MM.1S (cell line): ENCODE measurements at regions not wholly inside any gene's neighbourhood (a gene's known extent, or its start where the extent isn't known, plus 50 kb on each side); places are given as distances from the start of the nearest gene placed in this dataset.

Source experiments
- DNase-seq: peaks from one replicate; pipeline ENCODE4 v3.0.0-alpha.2; 2015
- H2AFZ ChIP-seq: fragments of 300-600 bp; sonication (generic); 2 replicates; pipeline ENCODE4 v1.6.0; 2016; ENCODE audit warnings: antibody characterized with exemption, low read length
- H3F3A ChIP-seq: fragments of 300-600 bp; sonication (generic); 2 replicates; pipeline ENCODE4 v1.6.1; 2016; ENCODE audit warnings: mild to moderate bottlenecking, antibody characterized with exemption, low read length, moderate library complexity, mixed read lengths; ENCODE audit not compliant: insufficient read depth
- H3K27ac ChIP-seq: fragments of 300-600 bp; sonication (generic); 2 replicates; pipeline ENCODE4 v1.5.1; 2016; ENCODE audit warnings: mild to moderate bottlenecking, low read length
- H3K27me3 ChIP-seq: fragments of 300-600 bp; sonication (generic); replicated peaks from 2 replicates; pipeline ENCODE4 v1.6.0; 2016; ENCODE audit warnings: low read length; ENCODE audit not compliant: insufficient read depth
- H3K36me3 ChIP-seq: fragments of 300-600 bp; sonication (generic); replicated peaks from 2 replicates; pipeline ENCODE4 v1.6.1; 2016; ENCODE audit warnings: mild to moderate bottlenecking, low read length, mixed read lengths; ENCODE audit not compliant: insufficient read depth
- H3K4me1 ChIP-seq: fragments of 300-600 bp; sonication (generic); 2 replicates; pipeline ENCODE4 v1.6.1; 2016; ENCODE audit warnings: low read length, mixed read lengths
- H3K4me2 ChIP-seq: fragments of 300-600 bp; sonication (generic); 2 replicates; pipeline ENCODE4 v1.6.0; 2016; ENCODE audit warnings: low read depth, low read length
- H3K4me3 ChIP-seq: fragments of 300-600 bp; sonication (generic); 2 replicates; pipeline ENCODE4 v1.5.1; 2016; ENCODE audit warnings: low read length, mixed read lengths
- H3K79me2 ChIP-seq: fragments of 300-600 bp; sonication (generic); 2 replicates; pipeline ENCODE4 v1.6.1; 2016; ENCODE audit warnings: mixed run types, low read length, mixed read lengths
- H3K9ac ChIP-seq: fragments of 300-600 bp; sonication (generic); 2 replicates; pipeline ENCODE4 v1.6.1; 2016; ENCODE audit warnings: low read length, mixed read lengths
- H3K9me2 ChIP-seq: fragments of 300-600 bp; sonication (generic); replicated peaks from 2 replicates; pipeline ENCODE4 v1.6.1; 2016; ENCODE audit warnings: mild to moderate bottlenecking, low read length, mixed read lengths; ENCODE audit not compliant: insufficient read depth
- H3K9me3 ChIP-seq: fragments of 300-600 bp; sonication (generic); replicated peaks from 2 replicates; pipeline ENCODE4 v1.6.1; 2016; ENCODE audit warnings: mild to moderate bottlenecking, low read length, mixed read lengths; ENCODE audit not compliant: insufficient read depth
- H4K20me1 ChIP-seq: fragments of 300-600 bp; sonication (generic); 2 replicates; pipeline ENCODE4 v1.6.1; 2016; ENCODE audit warnings: mild to moderate bottlenecking, low read length, moderate library complexity, mixed read lengths; ENCODE audit not compliant: insufficient read depth
- EZH2 ChIP-seq: fragments of 300-600 bp; sonication (generic); optimal IDR thresholded peaks from 2 replicates; pipeline ENCODE3; 2017; ENCODE audit warnings: low read depth, mild to moderate bottlenecking, antibody characterized with exemption, low read length, mixed read lengths
- EZH2phosphoT487 ChIP-seq: fragments of 300-600 bp; sonication (generic); IDR thresholded peaks from 2 replicates; pipeline ENCODE4 v1.6.1; 2018; ENCODE audit warnings: antibody characterized with exemption, low read length
- TF ChIP-seq, protein P1 (sequence below): fragments of 300-600 bp; sonication (generic); IDR thresholded peaks from 2 replicates; pipeline ENCODE4 v1.5.1; 2016; ENCODE audit warnings: antibody characterized with exemption, low read length, mixed read lengths

GRCh38 chr12:30846776-30847175 is 79.8 kb upstream of the TSPAN11 start:
- Histone ChIP-seq H3K79me2 (no peaks in the 10 kb centered on the region), H2AFZ (no peak overlapping the region), H3K9me2 (no peaks in the 10 kb centered on the region), H3K9ac (no peak overlapping the region), H3K27ac (no peak overlapping the region), H3K4me1 (peaks cover 3% of the 10 kb centered on the region; the same call in 1 of the 2 replicates), H3F3A (0 out of 2 replicates have a peak, but pooled peaks cover 3% of the 10 kb centered on the region), H3K36me3 (no peaks in the 10 kb centered on the region), H3K27me3 (no peaks in the 10 kb centered on the region), H3K4me2 (no peak overlapping the region), H4K20me1 (no peaks in the 10 kb centered on the region), H3K9me3 (no peaks in the 10 kb centered on the region), H3K4me3 (no peak overlapping the region)
- TF ChIP-seq EZH2 (no peak), EZH2phosphoT487 (no peak)
- TF ChIP-seq, protein P1, sequence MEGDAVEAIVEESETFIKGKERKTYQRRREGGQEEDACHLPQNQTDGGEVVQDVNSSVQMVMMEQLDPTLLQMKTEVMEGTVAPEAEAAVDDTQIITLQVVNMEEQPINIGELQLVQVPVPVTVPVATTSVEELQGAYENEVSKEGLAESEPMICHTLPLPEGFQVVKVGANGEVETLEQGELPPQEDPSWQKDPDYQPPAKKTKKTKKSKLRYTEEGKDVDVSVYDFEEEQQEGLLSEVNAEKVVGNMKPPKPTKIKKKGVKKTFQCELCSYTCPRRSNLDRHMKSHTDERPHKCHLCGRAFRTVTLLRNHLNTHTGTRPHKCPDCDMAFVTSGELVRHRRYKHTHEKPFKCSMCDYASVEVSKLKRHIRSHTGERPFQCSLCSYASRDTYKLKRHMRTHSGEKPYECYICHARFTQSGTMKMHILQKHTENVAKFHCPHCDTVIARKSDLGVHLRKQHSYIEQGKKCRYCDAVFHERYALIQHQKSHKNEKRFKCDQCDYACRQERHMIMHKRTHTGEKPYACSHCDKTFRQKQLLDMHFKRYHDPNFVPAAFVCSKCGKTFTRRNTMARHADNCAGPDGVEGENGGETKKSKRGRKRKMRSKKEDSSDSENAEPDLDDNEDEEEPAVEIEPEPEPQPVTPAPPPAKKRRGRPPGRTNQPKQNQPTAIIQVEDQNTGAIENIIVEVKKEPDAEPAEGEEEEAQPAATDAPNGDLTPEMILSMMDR = no peak
- DNase-seq = no peak

GRCh38 chr12:30845676-30846075 is 80.9 kb upstream of the TSPAN11 start:
- no peak overlapping the region for H3K9ac ChIP-seq
- no peaks in the 10 kb centered on the region for H3K79me2 ChIP-seq
- TF ChIP-seq EZH2phosphoT487 (no peak), EZH2 (no peak)
- TF ChIP-seq, protein P1 = no peak
- H3K9me3 ChIP-seq = no peaks in the 10 kb centered on the region
- H3K36me3 ChIP-seq = no peaks in the 10 kb centered on the region
- H3K4me3 ChIP-seq = no peak overlapping the region
- H3K9me2 ChIP-seq = no peaks in the 10 kb centered on the region
- no peaks in the 10 kb centered on the region for H4K20me1 ChIP-seq
- 0 out of 2 replicates have a peak, but pooled peaks cover 2% of the 10 kb centered on the region for H3F3A ChIP-seq
- no peak overlapping the region for H3K4me2 ChIP-seq
- no peak overlapping the region for H3K27ac ChIP-seq
- no peaks in the 10 kb centered on the region for H3K27me3 ChIP-seq
- peaks cover 13% of the 10 kb centered on the region for H3K4me1 ChIP-seq
- no peak overlapping the region for H2AFZ ChIP-seq
- DNase-seq = no peak

DNA sequence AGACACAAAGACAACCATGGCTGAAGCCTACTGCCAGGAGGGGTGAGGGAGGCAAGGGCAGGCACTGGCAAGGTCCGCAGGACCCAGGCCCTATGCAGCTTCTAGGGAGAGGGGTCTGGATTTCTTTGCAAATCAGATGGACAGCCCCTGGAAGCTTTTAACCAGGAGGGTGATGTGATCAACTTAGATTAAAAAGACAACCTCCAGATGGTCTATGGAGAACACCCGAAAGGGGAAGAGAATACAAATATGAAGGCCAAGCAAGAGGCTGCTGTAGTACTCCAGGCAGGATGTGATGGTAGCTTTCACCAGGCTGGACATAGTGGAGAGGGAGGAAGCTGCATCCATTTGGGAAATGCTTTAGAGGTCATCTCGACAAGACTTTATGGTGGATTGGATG is 83.3 kb upstream of the TSPAN11 start:
- Histone ChIP-seq H3K27ac (no peak overlapping the region), H3F3A (no peaks in the 10 kb centered on the region), H3K4me2 (no peak overlapping the region), H3K36me3 (no peaks in the 10 kb centered on the region), H3K4me1 (peaks cover 30% of the 10 kb centered on the region), H4K20me1 (no peaks in the 10 kb centered on the region), H3K9me3 (no peaks in the 10 kb centered on the region), H3K79me2 (no peaks in the 10 kb centered on the region), H3K9me2 (no peaks in the 10 kb centered on the region), H3K27me3 (no peaks in the 10 kb centered on the region), H2AFZ (no peak overlapping the region), H3K4me3 (no peak overlapping the region), H3K9ac (no peak overlapping the region)
- TF ChIP-seq EZH2 = no peak
- TF ChIP-seq, protein P1 = no peak
- no peak for TF ChIP-seq EZH2phosphoT487
- DNase-seq = no peak
